GM19395 (cell line): ENCODE measurements at regions not wholly inside any gene's neighbourhood (a gene's known extent, or its start where the extent isn't known, plus 50 kb on each side); places are given as distances from the start of the nearest gene placed in this dataset.
"Not testable (repeated sequence)": the region's sequence is repeated elsewhere in the genome, so short reads cannot be mapped to it uniquely, and the experiment has no call there.

Source experiments
- ATAC-seq: cut with Tn5 transposase; IDR thresholded peaks from one replicate; pipeline ENCODE4 v1.9.1; 2021; ENCODE audit warnings: mild to moderate bottlenecking, moderate library complexity; ENCODE audit not compliant: unreplicated experiment

DNA sequence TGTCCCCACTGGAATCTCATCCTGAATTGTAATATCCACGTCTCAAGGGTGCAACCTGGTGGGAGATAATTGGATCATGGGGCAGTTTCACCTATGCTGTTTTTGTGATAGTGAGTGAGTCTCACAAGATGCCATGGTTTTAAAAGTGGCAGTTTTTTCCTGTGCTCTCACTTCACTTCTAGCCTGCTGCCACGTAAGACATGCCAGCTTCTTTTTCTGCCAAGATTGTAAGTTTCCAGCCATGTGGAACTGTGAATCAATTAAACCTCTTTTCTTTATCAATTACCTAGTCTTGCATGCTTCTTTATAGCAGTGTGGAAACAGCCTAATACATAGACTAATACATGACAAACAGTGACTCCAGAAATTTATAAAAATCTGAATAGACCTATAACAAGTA, 1131.8 kb downstream of the PCDH7 start:
- ATAC-seq: no peak

DNA sequence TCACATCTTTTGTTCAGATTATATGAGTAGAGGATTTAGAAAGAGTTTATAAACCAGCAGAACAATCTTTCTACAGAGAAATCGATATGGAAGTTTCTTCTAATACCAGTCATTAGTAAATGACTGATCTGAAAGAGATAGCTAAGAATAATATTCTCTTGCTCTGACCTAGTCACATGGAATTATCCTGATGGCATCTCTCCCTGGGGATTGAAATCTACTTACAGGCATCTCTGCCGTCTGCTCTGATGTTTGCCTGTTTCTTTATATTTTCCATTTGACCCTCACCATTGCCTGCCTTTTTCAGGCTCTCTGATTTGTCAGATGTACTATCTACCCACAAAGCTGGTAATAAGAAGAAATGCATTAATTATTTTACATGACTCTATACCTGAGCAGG, 1157.3 kb downstream of the PCDH7 start:
- ATAC-seq: no peak

GRCh38 chr4:31880837-31881236, 1160.7 kb downstream of the PCDH7 start:
- ATAC-seq: not testable (repeated sequence)

DNA sequence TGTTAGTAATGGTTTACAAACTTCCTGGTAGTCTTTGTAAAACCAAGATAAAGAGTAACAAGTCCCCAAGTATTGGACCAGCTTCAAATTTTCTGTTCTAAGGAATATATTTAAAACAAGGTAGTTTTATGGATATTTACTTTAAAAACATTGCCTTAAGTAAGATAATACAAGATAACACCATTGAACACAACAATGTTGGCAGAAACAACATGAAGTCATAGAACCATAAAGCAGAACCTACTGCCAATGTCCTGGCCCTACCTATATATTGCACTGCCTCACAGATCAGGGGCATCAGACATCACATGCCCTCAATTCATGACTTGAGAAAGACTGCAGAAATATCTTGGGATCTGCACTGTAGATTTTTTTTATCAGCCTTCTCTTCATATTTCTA, 1176.2 kb downstream of the PCDH7 start:
- ATAC-seq: no peak

GRCh38 chr4:31905363-31905762, 1185.2 kb downstream of the PCDH7 start:
- ATAC-seq: no peak

DNA sequence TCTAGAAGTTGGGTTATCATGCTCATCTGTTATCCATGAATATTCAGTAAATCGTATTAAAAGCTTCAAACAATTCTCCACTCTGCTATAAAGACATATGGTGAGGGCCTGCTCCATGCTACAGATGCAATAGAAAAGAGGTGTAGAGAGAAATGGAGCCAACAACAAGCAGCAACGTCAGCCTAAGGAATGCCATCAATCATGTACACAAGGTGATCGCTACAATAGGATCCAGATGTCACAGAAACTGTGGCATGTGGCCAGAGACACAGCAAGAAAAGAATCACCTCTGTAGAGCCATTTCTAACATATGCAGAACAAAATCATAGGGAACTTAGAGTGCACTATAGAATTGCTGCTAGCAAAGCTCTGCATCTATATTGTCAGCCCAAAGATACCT, 1188.1 kb downstream of the PCDH7 start:
- no peak for ATAC-seq

DNA sequence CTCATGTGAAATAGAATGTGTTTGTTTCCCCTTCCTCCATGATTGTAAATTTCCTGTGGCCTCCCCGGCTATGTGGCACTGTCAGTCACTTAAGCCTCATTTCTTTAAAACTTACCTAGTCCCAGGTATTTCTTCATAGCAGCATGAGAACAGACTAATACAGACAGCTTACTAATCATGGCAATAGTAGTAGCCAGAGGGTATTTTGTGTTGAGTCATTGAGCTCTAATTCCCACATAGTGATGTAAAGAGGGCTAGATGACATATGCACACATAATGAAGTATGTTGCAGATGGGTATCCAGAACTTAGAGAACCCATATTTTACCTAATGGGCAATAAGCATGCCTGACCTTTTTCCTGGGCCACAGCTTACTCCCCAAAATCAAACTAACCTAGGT, 1197.2 kb downstream of the PCDH7 start:
- ATAC-seq: no peak

DNA sequence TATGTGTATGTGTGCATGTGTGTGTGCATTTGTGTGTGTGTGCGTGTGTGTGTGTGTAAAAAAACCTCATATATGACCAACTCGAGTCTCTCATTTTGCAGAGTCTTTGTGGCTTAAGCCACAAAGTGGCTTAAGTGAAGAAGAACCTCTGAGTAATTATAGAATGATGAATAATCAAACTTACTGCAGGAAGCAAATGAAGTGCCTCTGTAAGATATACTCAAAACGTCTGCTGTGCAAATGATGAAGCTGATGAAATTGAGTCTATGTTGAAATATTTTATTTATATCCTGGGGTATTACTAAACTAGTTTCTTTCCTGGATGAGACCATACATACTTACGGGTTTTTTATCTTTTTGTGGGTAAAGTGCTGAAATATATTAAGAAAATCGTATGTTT, 1198.7 kb downstream of the PCDH7 start:
- no peak for ATAC-seq

DNA sequence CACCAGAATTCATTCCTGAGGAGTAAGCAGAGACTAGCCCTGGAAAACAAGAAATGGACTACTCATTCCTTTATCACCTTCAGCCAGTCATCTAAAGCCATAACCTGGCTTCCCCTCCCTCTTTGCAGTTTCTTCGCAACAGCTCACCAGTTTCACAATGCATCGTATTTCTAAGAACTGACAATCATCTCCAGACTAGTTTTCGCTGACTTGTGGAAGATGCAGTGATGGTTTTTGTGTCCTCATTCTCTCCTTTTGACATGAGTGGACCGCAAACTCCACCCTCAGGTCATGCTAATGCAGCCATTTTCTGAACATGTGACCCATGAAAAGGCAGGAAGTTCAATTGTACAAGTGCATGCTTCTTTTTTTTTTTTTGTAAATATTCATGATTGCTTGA, 1203.5 kb downstream of the PCDH7 start:
- no peak for ATAC-seq

DNA sequence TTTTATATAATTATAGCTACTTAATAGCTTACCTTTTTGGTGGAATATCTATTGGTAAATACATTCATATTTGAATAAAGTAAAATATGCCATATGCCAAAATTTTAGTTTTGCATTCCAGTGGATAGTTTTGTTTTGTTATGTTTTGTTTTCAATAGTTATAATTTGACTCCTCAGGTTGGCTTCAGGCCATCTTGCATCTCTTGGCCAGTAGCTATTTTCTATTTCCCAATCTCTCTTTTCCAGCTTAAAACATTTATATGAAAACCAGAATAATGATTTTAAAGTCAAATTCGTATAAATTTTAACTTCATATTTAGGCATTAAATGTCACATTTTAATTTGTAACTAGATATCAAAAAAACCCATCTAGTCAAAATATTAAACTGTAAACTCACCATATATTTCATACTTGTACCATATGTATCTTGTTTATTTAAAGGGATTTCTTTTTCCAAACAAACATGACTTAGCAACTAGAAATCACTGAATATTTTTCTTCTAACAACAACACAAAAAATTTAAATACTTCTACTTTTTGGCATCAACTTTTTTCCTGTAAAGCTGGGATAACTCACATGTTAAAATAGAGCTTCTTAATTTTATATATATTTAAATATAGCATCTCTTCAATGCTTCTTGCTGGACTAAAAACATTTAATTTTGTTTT, 1209.6 kb downstream of the PCDH7 start:
- ATAC-seq: no peak

- no peak for ATAC-seq
Observed at GRCh38 chr4:31946456-31946855, 1226.3 kb downstream of the PCDH7 start.

GRCh38 chr4:31947101-31947500, 1226.9 kb downstream of the PCDH7 start:
- ATAC-seq: no peak

DNA sequence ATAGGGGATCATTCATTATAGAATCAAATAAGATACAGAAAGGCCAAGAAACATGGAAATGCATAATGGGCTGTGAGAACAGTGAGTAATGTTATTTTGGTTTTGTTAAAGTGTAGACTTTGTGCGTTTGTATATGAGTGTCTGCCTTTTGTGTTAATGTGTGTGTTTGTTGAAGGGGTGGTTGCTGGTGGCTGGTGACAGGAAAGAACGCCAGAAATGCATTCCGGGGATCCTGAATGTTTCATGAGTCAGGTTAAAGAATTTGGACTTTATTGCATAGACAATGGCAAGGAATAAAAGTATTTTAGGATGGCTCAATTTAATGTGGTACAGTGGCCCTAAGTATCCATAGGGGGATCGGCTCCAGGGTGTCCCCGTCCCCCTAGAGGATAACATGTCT, 1228.9 kb downstream of the PCDH7 start:
- ATAC-seq: no peak

- ATAC-seq: no peak
Observed at GRCh38 chr4:31955346-31955745, 1235.2 kb downstream of the PCDH7 start.

DNA sequence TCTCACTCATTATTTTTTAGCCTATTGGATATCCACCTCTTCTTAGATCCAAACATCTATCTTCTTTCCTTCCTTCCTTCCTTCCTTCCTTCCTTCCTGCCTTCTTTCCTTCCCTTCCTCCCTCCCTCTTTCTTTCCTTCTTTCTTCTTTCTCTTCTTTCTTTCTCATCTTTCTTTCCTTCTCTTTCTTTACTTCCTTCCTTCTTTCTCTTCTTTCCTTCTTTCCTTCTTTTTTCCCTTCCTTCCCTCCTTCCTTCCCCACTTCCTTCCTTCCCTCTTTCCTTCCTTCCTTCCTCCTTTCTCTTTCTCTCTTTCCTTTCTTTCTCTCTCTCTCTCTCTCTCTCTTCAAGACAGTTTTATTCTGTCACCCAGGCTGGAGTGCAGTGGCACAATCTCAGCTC, 1239.8 kb downstream of the PCDH7 start:
- ATAC-seq: no peak

GRCh38 chr4:31964685-31965084, 1244.5 kb downstream of the PCDH7 start:
- ATAC-seq: no peak

GRCh38 chr4:31968842-31969241, 1248.7 kb downstream of the PCDH7 start:
- no peak for ATAC-seq

DNA sequence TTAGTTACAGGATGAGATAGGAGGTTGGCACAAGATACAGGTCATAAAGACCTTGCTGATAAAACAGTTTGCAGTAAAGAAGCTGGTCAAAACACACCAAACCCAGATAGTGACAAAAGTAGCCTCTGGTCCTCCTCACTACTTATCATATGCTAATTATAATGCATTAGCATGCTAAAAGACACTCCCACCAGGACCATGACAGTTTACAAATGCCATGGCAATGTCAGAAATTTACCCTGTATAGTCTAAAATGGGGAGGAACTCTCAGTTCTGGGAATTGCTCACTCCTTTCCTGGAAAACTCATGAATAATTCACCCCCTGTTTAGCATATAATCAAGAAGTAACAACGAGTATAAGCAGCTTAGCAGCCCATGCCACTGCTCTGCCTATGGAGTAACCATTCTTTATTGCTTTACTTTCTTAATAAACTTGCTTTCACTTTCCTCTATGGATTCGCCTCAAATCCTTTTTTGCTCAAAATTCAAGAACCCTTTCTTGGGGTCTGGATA, 1254.4 kb downstream of the PCDH7 start:
- ATAC-seq: no peak

- no peak for ATAC-seq
Observed at GRCh38 chr4:31979988-31980387, 1259.8 kb downstream of the PCDH7 start.

DNA sequence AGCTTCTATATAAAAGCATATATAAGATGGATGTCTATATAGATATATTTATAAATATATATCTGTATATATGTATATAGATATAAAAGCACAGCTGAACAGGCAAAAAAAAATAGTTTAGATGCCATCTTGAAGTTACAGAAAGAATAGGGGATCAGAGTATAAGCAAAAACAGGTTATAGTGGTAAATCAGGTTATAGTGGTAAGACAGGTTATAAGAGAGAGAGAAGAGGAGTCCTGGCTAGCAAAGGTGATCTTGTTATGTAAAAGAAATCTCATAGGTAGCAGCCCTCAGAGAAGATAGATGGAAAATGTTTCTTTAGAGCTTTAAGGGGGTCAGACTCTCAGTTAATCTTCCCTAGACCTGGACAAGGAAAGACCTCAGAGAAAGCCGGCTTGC, 1263.1 kb downstream of the PCDH7 start:
- no peak for ATAC-seq

GRCh38 chr4:31983677-31984076, 1263.5 kb downstream of the PCDH7 start:
- no peak for ATAC-seq

DNA sequence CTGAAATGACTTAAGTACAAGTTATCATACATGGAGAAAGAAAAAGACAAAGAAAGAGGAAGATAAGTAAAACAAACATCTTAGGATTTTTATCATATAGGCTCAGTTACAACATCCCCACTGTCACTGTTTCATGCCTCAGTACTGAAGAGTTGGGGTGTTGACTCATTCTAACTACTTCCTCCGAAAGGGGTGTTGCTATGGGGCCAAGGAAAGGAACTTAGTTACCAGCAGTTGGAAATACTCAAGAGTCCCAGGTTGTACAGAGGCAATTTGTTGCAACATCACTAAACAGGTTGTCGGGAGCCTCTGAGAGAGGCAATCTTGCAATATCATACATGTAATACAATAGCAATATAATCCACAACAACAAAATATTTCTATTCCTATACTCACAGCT, 1264.7 kb downstream of the PCDH7 start:
- ATAC-seq: no peak
